IMR-90 (cell line): ENCODE measurements at regions not wholly inside any gene's neighbourhood (a gene's known extent, or its start where the extent isn't known, plus 50 kb on each side); places are given as distances from the start of the nearest gene placed in this dataset.

ENCODE experiments used
- ATAC-seq: fragments of 200-7000 bp; cut with Tn5 transposase; 2 replicates; pipeline ENCODE4 v1.9.1; 2020; ENCODE audit warnings: low read depth, mild to moderate bottlenecking, moderate library complexity
- BruUV-seq: library from RNA; stranded (reverse); fragments of 400-500 nt; replicated peaks from 2 replicates; lab custom pipeline; 2021; lab: Mats Ljungman, UMichigan
- CTCF ChIA-PET: fragments of 300-600 bp; formaldehyde crosslinking; extraction: SDS; loops from one replicate; lab custom pipeline; 2021; ENCODE audit warnings: antibody characterized with exemption; lab: Yijun Ruan, JAX
- POLR2A ChIA-PET: fragments of 300-600 bp; sonication (Branson Sonifier 250); formaldehyde crosslinking; loops from one replicate; lab custom pipeline; 2022; ENCODE audit warnings: antibody characterized with exemption; ENCODE audit not compliant: unreplicated experiment; lab: Charles Lee
- DNase-seq: peaks from one replicate; pipeline ENCODE4 v3.0.0; 2013
- H2AFZ ChIP-seq: replicated peaks from 2 replicates; pipeline ENCODE3; 2013; ENCODE audit warnings: low read length, mild to moderate bottlenecking; ENCODE audit not compliant: poor library complexity
- H2AK5ac ChIP-seq: 2 replicates; pipeline ENCODE4 v1.6.1; 2013; ENCODE audit warnings: low read depth, low read length, inconsistent platforms
- H2AK9ac ChIP-seq: replicated peaks from 2 replicates; pipeline ENCODE3; 2013; ENCODE audit warnings: mild to moderate bottlenecking, low read depth, low read length, moderate library complexity; ENCODE audit not compliant: poor library complexity
- H2BK120ac ChIP-seq: 2 replicates; pipeline ENCODE4 v1.6.1; 2013; ENCODE audit warnings: low read depth, low read length, inconsistent platforms
- H2BK15ac ChIP-seq: 3 replicates; pipeline ENCODE4 v1.6.1; 2013; ENCODE audit warnings: low read depth, low read length, inconsistent platforms
- H2BK20ac ChIP-seq: 2 replicates; pipeline ENCODE4 v1.6.1; 2013; ENCODE audit warnings: low read depth, mild to moderate bottlenecking, inconsistent platforms, low read length, moderate library complexity
- H2BK5ac ChIP-seq: 2 replicates; pipeline ENCODE4 v1.6.1; 2013; ENCODE audit warnings: mild to moderate bottlenecking, low read depth, low read length, inconsistent platforms; ENCODE audit not compliant: poor library complexity, severe bottlenecking
- H3K14ac ChIP-seq: replicated peaks from 2 replicates; pipeline ENCODE4 v1.6.1; 2013; ENCODE audit warnings: low read depth, low read length, inconsistent platforms
- H3K18ac ChIP-seq: 2 replicates; pipeline ENCODE4 v1.6.1; 2013; ENCODE audit warnings: low read depth, low read length, control low read depth
- H3K23ac ChIP-seq: 2 replicates; pipeline ENCODE4 v1.6.1; 2013; ENCODE audit warnings: low read depth, low read length, inconsistent platforms
- H3K27ac ChIP-seq: 2 replicates; pipeline ENCODE4 v1.5.1; 2013; ENCODE audit warnings: mild to moderate bottlenecking, control low read depth, low read length; ENCODE audit not compliant: insufficient read depth
- H3K27me3 ChIP-seq: 2 replicates; pipeline ENCODE4 v1.6.1; 2013; ENCODE audit warnings: low read length; ENCODE audit not compliant: control insufficient read depth, insufficient read depth
- H3K36me3 ChIP-seq: 2 replicates; pipeline ENCODE4 v1.6.1; 2013; ENCODE audit warnings: low read length, mixed read lengths; ENCODE audit not compliant: control insufficient read depth, insufficient read depth
- H3K4ac ChIP-seq: 2 replicates; pipeline ENCODE4 v1.6.1; 2013; ENCODE audit warnings: low read depth, low read length, inconsistent platforms
- H3K4me1 ChIP-seq: 2 replicates; pipeline ENCODE4 v1.6.1; 2013; ENCODE audit warnings: low read length, mixed read lengths; ENCODE audit not compliant: control insufficient read depth, insufficient read depth
- H3K4me2 ChIP-seq: 2 replicates; pipeline ENCODE4 v1.6.1; 2013; ENCODE audit warnings: low read depth, mild to moderate bottlenecking, control low read depth, low read length, moderate library complexity
- H3K4me3 ChIP-seq: 2 replicates; pipeline ENCODE4 v1.5.1; 2013; ENCODE audit warnings: low read depth, mild to moderate bottlenecking, control low read depth, low read length, moderate library complexity; ENCODE audit not compliant: insufficient read depth
- H3K56ac ChIP-seq: 2 replicates; pipeline ENCODE4 v1.6.1; 2013; ENCODE audit warnings: low read length, inconsistent platforms; ENCODE audit not compliant: insufficient read depth; ENCODE audit errors: extremely low read depth
- H3K79me1 ChIP-seq, 2 experiments: 2 replicates each; pipeline ENCODE4 v1.6.1; 2013; ENCODE audit warnings: low read length in 2 of 2, inconsistent platforms in 1 of 2, low read depth in 1 of 2
- H3K9ac ChIP-seq: 2 replicates; pipeline ENCODE4 v1.6.1; 2013; ENCODE audit warnings: low read depth, low read length, control low read depth
- H3K9me1 ChIP-seq: 2 replicates; pipeline ENCODE4 v1.6.1; 2013; ENCODE audit warnings: low read length, inconsistent platforms; ENCODE audit not compliant: insufficient read depth
- H3K9me3 ChIP-seq: 2 replicates; pipeline ENCODE4 v1.6.1; 2013; ENCODE audit warnings: low read length; ENCODE audit not compliant: control insufficient read depth, insufficient read depth
- H4K20me1 ChIP-seq: 2 replicates; pipeline ENCODE4 v1.6.1; 2013; ENCODE audit warnings: low read length, inconsistent platforms; ENCODE audit not compliant: insufficient read depth
- H4K5ac ChIP-seq: 2 replicates; pipeline ENCODE4 v1.6.1; 2013; ENCODE audit warnings: mild to moderate bottlenecking, low read depth, low read length, control low read depth
- H4K8ac ChIP-seq, 2 experiments: 2 replicates each; pipeline ENCODE4 v1.6.1; 2013; ENCODE audit warnings: low read depth in 2 of 2, low read length in 2 of 2, control low read depth in 1 of 2, inconsistent platforms in 1 of 2
- H4K91ac ChIP-seq: 2 replicates; pipeline ENCODE4 v1.6.1; 2013; ENCODE audit warnings: low read depth, low read length, inconsistent platforms; ENCODE audit not compliant: insufficient read depth
- CEBPB ChIP-seq: IDR thresholded peaks from 2 replicates; pipeline ENCODE4 v1.6.1; 2012; ENCODE audit warnings: low read depth, low read length, improper control_type of control experiment
- POLR2A ChIP-seq: IDR thresholded peaks from 2 replicates; pipeline ENCODE4 v1.6.1; 2012; ENCODE audit warnings: mild to moderate bottlenecking, low read depth, low read length
- RAD21 ChIP-seq: IDR thresholded peaks from 2 replicates; pipeline ENCODE4 v1.6.1; 2012; ENCODE audit warnings: low read length, improper control_type of control experiment
- RCOR1 ChIP-seq: IDR thresholded peaks from 2 replicates; pipeline ENCODE4 v1.6.1; 2012; ENCODE audit warnings: mild to moderate bottlenecking, low read length, improper control_type of control experiment; ENCODE audit not compliant: insufficient replicate concordance
- WGBS, 2 experiments: methylation state at CpG; one replicate each; pipeline versions ENCODE4 v1.1.5 to v1.1.7; 2013; ENCODE audit warnings: missing lambda C conversion rate in 2 of 2; ENCODE audit not compliant: insufficient read length in 1 of 2; ENCODE audit errors: extremely low coverage in 2 of 2; 5-methylcytosine and 5-hydroxymethylcytosine counted together
- dilution Hi-C: fragments of 300-500 bp; cut with HindIII; formaldehyde crosslinking; loops from one replicate; pipeline ENCODE4 v1.14.3; 2018; ENCODE audit warnings: low sequenced_read_pairs; ENCODE audit not compliant: unreplicated experiment
- in situ Hi-C: fragments of 300-500 bp; cut with MboI; formaldehyde crosslinking; loops from 3 replicates; pipeline ENCODE4 v1.14.3; 2019; ENCODE audit warnings: low sequenced_read_pairs, inconsistent platforms, mixed read lengths
- intact Hi-C: fragments of 100-400 bp; cut with micrococcal nuclease; formaldehyde crosslinking; loops from 2 replicates; pipeline ENCODE4 v1.10.0; 2022

- no peak for TF ChIP-seq CEBPB
Measured at GRCh38 chr2:67797801-67798540, 264.8 kb downstream of the C1D start (continued).

- Histone ChIP-seq H4K20me1 (no peaks in the 10 kb centered on the region), H2BK20ac (peak overlapping the region; percentile 69; the same call in 1 of the 2 replicates), H3K4me1 (peaks cover 8% of the 10 kb centered on the region), H3K9ac (no peak overlapping the region), H3K27me3 (no peaks in the 10 kb centered on the region), H3K4me3 (no peak overlapping the region), H4K8ac (peak overlapping the region in 1 of 2 experiments; percentile 44; a peak in 2 of 4 replicates), H3K79me1 (no peaks in the 10 kb centered on the region; a peak in 1 of 4 replicates), H3K18ac (peak overlapping the region; percentile 0; the same call in 1 of the 2 replicates), H3K23ac (peak overlapping the region; percentile 57; the same call in 1 of the 2 replicates), H2BK5ac (peak overlapping the region; percentile 15), H2BK15ac (no peak overlapping the region; the same call in 2 of the 3 replicates), H4K91ac (no peak overlapping the region; the same call in 1 of the 2 replicates), H2BK120ac (peak overlapping the region; percentile 54), H3K36me3 (no peaks in the 10 kb centered on the region), H2AFZ (peak overlapping the region; percentile 15), H3K27ac (peak overlapping the region; percentile 15; the same call in 1 of the 2 replicates), H3K9me1 (peaks cover 4% of the 10 kb centered on the region), H3K9me3 (no peaks in the 10 kb centered on the region), H3K14ac (peak overlapping the region; percentile 66), H2AK9ac (no peak overlapping the region), H4K5ac (peak overlapping the region; percentile 42; the same call in 1 of the 2 replicates), H3K56ac (no peak overlapping the region), H2AK5ac (no peak overlapping the region), H3K4me2 (no peak overlapping the region; the same call in 1 of the 2 replicates), H3K4ac (peak overlapping the region; percentile 42)
- DNase-seq (peak; percentile 14), ATAC-seq (no peak)
- dilution Hi-C loops = no loop called here
- TF ChIP-seq RCOR1 (no peak), POLR2A (no peak), RAD21 (no peak)
- POLR2A ChIA-PET = no interaction called here
- 0% methylated on average over 1 of the region's 5 CpGs; no CpG with 5 or more reads in 1 of the 2 experiments for WGBS, 2 experiments
- intact Hi-C loops = no loop called here
- in situ Hi-C loops = no loop called here
- CTCF ChIA-PET = no interaction called here
- no TSS peak for BruUV-seq
Measured at GRCh38 chr2:67798541-67799160, 264.2 kb downstream of the C1D start.
